SK-N-SH (cell line): ENCODE measurements at regions not wholly inside any gene's neighbourhood (a gene's known extent, or its start where the extent isn't known, plus 50 kb on each side); places are given as distances from the start of the nearest gene placed in this dataset.

Experiments
- CTCF ChIA-PET: fragments of 300-600, 350-600 bp; formaldehyde crosslinking; extraction: SDS; loops from one replicate; lab custom pipeline; 2021; lab: Yijun Ruan, JAX
- POLR2A ChIA-PET: fragments of 350-600 bp; sonication (Branson Sonifier 250); formaldehyde crosslinking; extraction: SDS; loops from one replicate; lab custom pipeline; 2020; ENCODE audit warnings: antibody characterized with exemption, inconsistent platforms; lab: Yijun Ruan, JAX
- DNase-seq: peaks from one replicate; pipeline ENCODE4 v3.0.0; 2012
- H2AFZ ChIP-seq: fragments of 200-600 bp; sonication (generic); 2 replicates; pipeline ENCODE4 v1.8.1; 2016; ENCODE audit warnings: antibody characterized with exemption, mild to moderate bottlenecking, low read depth
- H3F3A ChIP-seq: fragments of 200-600 bp; sonication (generic); replicated peaks from 2 replicates; pipeline ENCODE3; 2016; ENCODE audit warnings: antibody characterized with exemption, mild to moderate bottlenecking; ENCODE audit not compliant: insufficient read depth
- H3K27ac ChIP-seq, 2 experiments: fragments of 200-500 bp in 1 of 2; fragments of 200-600 bp in 1 of 2; sonication (Bioruptor generic) in 1 of 2; sonication (generic), shearing (Covaris generic) in 1 of 2; 2 replicates each; pipeline versions ENCODE4 v1.5.1 to v1.6.1; 2014 to 2016; ENCODE audit warnings: low read depth in 2 of 2, inconsistent platforms in 1 of 2, low read length in 1 of 2, mild to moderate bottlenecking in 1 of 2, mixed read lengths in 1 of 2
- H3K27me3 ChIP-seq: fragments of 200-600 bp; sonication (generic), shearing (Covaris generic); 2 replicates; pipeline ENCODE4 v1.6.1; 2016; ENCODE audit warnings: mixed run types; ENCODE audit not compliant: insufficient read depth
- H3K36me3 ChIP-seq, 2 experiments: fragments of 200-500 bp in 1 of 2; fragments of 200-600 bp in 1 of 2; sonication (Bioruptor generic) in 1 of 2; sonication (generic) in 1 of 2; replicated peaks in 1 of 2; 2 replicates each; pipeline versions ENCODE3 to v1.5.1; 2014 to 2016; ENCODE audit warnings: low read length in 1 of 2, mild to moderate bottlenecking in 1 of 2; ENCODE audit not compliant: insufficient read depth in 2 of 2, control insufficient read depth in 1 of 2
- H3K4me1 ChIP-seq, 2 experiments: fragments of 200-500 bp in 1 of 2; fragments of 200-600 bp in 1 of 2; sonication (Bioruptor generic) in 1 of 2; sonication (generic), shearing (Covaris generic) in 1 of 2; 2 replicates each; pipeline versions ENCODE4 v1.5.1 to v1.6.1; 2014 to 2016; ENCODE audit warnings: low read depth in 1 of 2, low read length in 1 of 2, mixed run types in 1 of 2; ENCODE audit not compliant: insufficient read depth in 2 of 2, control insufficient read depth in 1 of 2
- H3K4me2 ChIP-seq: fragments of 200-600 bp; sonication (generic), shearing (Covaris generic); 2 replicates; pipeline ENCODE4 v1.6.1; 2017; ENCODE audit warnings: mixed run types
- H3K4me3 ChIP-seq, 2 experiments: fragments of 200-500 bp in 1 of 2; fragments of 200-600 bp in 1 of 2; sonication (Bioruptor generic) in 1 of 2; sonication (generic), shearing (Covaris generic) in 1 of 2; 2 replicates each; pipeline versions ENCODE4 v1.5.1 to v1.8.1; 2014 to 2016; ENCODE audit warnings: low read depth in 2 of 2, inconsistent platforms in 1 of 2, low read length in 1 of 2, mild to moderate bottlenecking in 1 of 2, mixed read lengths in 1 of 2, moderate library complexity in 1 of 2
- H3K79me2 ChIP-seq: fragments of 200-600 bp; sonication (generic); 2 replicates; pipeline ENCODE4 v1.8.1; 2017; ENCODE audit warnings: mild to moderate bottlenecking; ENCODE audit not compliant: insufficient read depth
- H3K9ac ChIP-seq: fragments of 200-600 bp; sonication (generic); 2 replicates; pipeline ENCODE4 v1.6.1; 2017; ENCODE audit warnings: mixed run types
- H3K9me2 ChIP-seq: fragments of 200-600 bp; sonication (generic); 2 replicates; pipeline ENCODE4 v1.6.1; 2017; ENCODE audit warnings: mixed run types
- H3K9me3 ChIP-seq: fragments of 200-600 bp; sonication (generic); 2 replicates; pipeline ENCODE4 v1.6.1; 2017; ENCODE audit warnings: mixed run types, mild to moderate bottlenecking, moderate library complexity
- H4K20me1 ChIP-seq: fragments of 200-600 bp; sonication (generic); 2 replicates; pipeline ENCODE4 v1.6.1; 2017; ENCODE audit warnings: mild to moderate bottlenecking, mixed run types; ENCODE audit not compliant: insufficient read depth
- CHD2 ChIP-seq: fragments of 150-350 bp; IDR thresholded peaks from 2 replicates; pipeline ENCODE4 v1.6.1; 2018; ENCODE audit warnings: low read length; ENCODE audit not compliant: partially characterized antibody
- ELF1 ChIP-seq: IDR thresholded peaks from 2 replicates; pipeline ENCODE4 v1.4.0; 2012
- EP300 ChIP-seq, 2 experiments: IDR thresholded peaks; 2 replicates each; pipeline versions ENCODE4 v1.4.0 to v1.6.1; 2012; ENCODE audit warnings: borderline replicate concordance in 1 of 2, low read depth in 1 of 2, low read length in 1 of 2
- EZH2phosphoT487 ChIP-seq: fragments of 200-600 bp; sonication (generic); IDR thresholded peaks from 2 replicates; pipeline ENCODE4 v1.6.1; 2017; ENCODE audit warnings: low read depth, mixed run types, mild to moderate bottlenecking, antibody characterized with exemption, moderate library complexity, borderline replicate concordance
- FOXM1 ChIP-seq: IDR thresholded peaks from 2 replicates; pipeline ENCODE4 v1.4.0; 2012; ENCODE audit warnings: low read depth, mild to moderate bottlenecking
- GATA2 ChIP-seq: sonication (generic); formaldehyde crosslinking; IDR thresholded peaks from 2 replicates; pipeline ENCODE4 v1.5.0; 2020; ENCODE audit warnings: mild to moderate bottlenecking, missing genetic modification reagents
- JUND ChIP-seq: IDR thresholded peaks from 2 replicates; pipeline ENCODE4 v1.4.0; 2012
- MEF2A ChIP-seq: IDR thresholded peaks from 2 replicates; pipeline ENCODE4 v1.4.0; 2012; ENCODE audit warnings: low read depth, borderline replicate concordance
- NFIC ChIP-seq: IDR thresholded peaks from 2 replicates; pipeline ENCODE4 v1.4.0; 2012; ENCODE audit warnings: borderline replicate concordance
- RXRA ChIP-seq: IDR thresholded peaks from 2 replicates; pipeline ENCODE4 v1.4.0; 2012; ENCODE audit warnings: low read depth, mild to moderate bottlenecking, borderline replicate concordance
- SMC3 ChIP-seq: IDR thresholded peaks from 2 replicates; pipeline ENCODE4 v1.6.1; 2012; ENCODE audit warnings: low read depth, low read length, improper control_type of control experiment
- TCF12 ChIP-seq: IDR thresholded peaks from 2 replicates; pipeline ENCODE4 v1.4.0; 2012
- YY1 ChIP-seq: IDR thresholded peaks from 2 replicates; pipeline ENCODE4 v1.4.0; 2012; ENCODE audit warnings: low read depth, mild to moderate bottlenecking
- WGBS: methylation state at CpG from one replicate; pipeline ENCODE4 v1.1.6; 2017; ENCODE audit warnings: low lambda C conversion rate; 5-methylcytosine and 5-hydroxymethylcytosine counted together
- TF ChIP-seq, protein P1 (sequence below): IDR thresholded peaks from 2 replicates; pipeline ENCODE4 v1.4.0; 2012; ENCODE audit warnings: low read depth
- TF ChIP-seq, protein P2 (sequence below): fragments of 200-600 bp; sonication (generic); IDR thresholded peaks from 2 replicates; pipeline ENCODE4 v1.6.1; 2017; ENCODE audit warnings: antibody characterized with exemption, mild to moderate bottlenecking, moderate library complexity

DNA sequence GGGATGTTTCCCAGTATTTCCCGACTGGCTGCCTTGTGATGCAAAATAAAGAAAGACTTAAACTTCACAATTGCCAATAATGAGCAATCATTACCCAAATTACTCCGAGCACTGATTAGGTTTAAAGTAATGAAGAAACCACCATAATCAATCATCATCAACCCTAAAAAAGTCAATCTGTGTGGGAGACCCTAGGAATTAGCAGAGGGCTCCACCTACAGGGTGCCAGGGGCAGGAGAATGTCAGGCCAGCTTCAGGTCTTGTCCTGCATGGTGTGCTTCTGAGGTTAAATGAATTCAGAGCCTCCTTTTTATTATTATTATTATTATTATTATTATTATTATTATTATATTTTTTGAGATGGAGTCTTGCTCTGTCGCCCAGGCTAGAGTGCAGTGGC is 478.0 kb upstream of the ARRDC4 start:
- no peak overlapping the region for H3K27ac ChIP-seq
- ChIA-PET CTCF (no interaction called here), POLR2A (no interaction called here)
- no peak overlapping the region; a peak in 1 of 4 replicates for H3K4me3 ChIP-seq
- H3K79me2 ChIP-seq, result no peaks in the 10 kb centered on the region
- H2AFZ ChIP-seq, result no peak overlapping the region
- TF ChIP-seq, protein P1, sequence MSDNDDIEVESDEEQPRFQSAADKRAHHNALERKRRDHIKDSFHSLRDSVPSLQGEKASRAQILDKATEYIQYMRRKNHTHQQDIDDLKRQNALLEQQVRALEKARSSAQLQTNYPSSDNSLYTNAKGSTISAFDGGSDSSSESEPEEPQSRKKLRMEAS, result no peak
- TF ChIP-seq MEF2A (no peak), TCF12 (no peak)
- no peaks in the 10 kb centered on the region for H3K9me2 ChIP-seq
- no peaks in the 10 kb centered on the region for H3K4me1 ChIP-seq
- H3K27me3 ChIP-seq, result no peaks in the 10 kb centered on the region
- H3F3A ChIP-seq, result no peaks in the 10 kb centered on the region
- no peaks in the 10 kb centered on the region for H3K9me3 ChIP-seq
- no peaks in the 10 kb centered on the region for H4K20me1 ChIP-seq
- no peak overlapping the region for H3K4me2 ChIP-seq
- no peaks in the 10 kb centered on the region for H3K36me3 ChIP-seq
- H3K9ac ChIP-seq, result no peak overlapping the region
- WGBS, result 12% methylated on average over 3 of the region's 3 CpGs
- no peak for DNase-seq

GRCh38 chr15:97483232-97483631 is 477.3 kb upstream of the ARRDC4 start:
- CTCF ChIA-PET, result no interaction called here
- POLR2A ChIA-PET, result no interaction called here
- Histone ChIP-seq H3K79me2 (no peaks in the 10 kb centered on the region), H3F3A (no peaks in the 10 kb centered on the region), H3K9ac (no peak overlapping the region), H3K27me3 (no peaks in the 10 kb centered on the region), H3K9me3 (no peaks in the 10 kb centered on the region), H3K9me2 (no peaks in the 10 kb centered on the region), H3K4me2 (no peak overlapping the region), H3K4me3 (no peak overlapping the region), H3K36me3 (no peaks in the 10 kb centered on the region), H3K4me1 (no peaks in the 10 kb centered on the region), H4K20me1 (no peaks in the 10 kb centered on the region), H3K27ac (no peak overlapping the region), H2AFZ (no peak overlapping the region)
- TF ChIP-seq GATA2 (CRISPR knock-in tag) (no peak), FOXM1 (no peak), RXRA (no peak), EP300 (IDR thresholded peaks at IDR 0.05; ENCODE audit: borderline replicate concordance in 1 of 2, low read depth in 1 of 2, low read length in 1 of 2) (no peak), YY1 (no peak), ELF1 (no peak), EZH2phosphoT487 (no peak), NFIC (no peak), JUND (no peak), CHD2 (no peak), SMC3 (no peak)
- TF ChIP-seq, protein P2, sequence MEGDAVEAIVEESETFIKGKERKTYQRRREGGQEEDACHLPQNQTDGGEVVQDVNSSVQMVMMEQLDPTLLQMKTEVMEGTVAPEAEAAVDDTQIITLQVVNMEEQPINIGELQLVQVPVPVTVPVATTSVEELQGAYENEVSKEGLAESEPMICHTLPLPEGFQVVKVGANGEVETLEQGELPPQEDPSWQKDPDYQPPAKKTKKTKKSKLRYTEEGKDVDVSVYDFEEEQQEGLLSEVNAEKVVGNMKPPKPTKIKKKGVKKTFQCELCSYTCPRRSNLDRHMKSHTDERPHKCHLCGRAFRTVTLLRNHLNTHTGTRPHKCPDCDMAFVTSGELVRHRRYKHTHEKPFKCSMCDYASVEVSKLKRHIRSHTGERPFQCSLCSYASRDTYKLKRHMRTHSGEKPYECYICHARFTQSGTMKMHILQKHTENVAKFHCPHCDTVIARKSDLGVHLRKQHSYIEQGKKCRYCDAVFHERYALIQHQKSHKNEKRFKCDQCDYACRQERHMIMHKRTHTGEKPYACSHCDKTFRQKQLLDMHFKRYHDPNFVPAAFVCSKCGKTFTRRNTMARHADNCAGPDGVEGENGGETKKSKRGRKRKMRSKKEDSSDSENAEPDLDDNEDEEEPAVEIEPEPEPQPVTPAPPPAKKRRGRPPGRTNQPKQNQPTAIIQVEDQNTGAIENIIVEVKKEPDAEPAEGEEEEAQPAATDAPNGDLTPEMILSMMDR, result no peak
- DNase-seq, result no peak
- 84% methylated on average over 21 of the region's 21 CpGs for WGBS
